HG03175 (cell line): ENCODE measurements at regions not wholly inside any gene's neighbourhood (a gene's known extent, or its start where the extent isn't known, plus 50 kb on each side); places are given as distances from the start of the nearest gene placed in this dataset.

Source experiments
- ATAC-seq: cut with Tn5 transposase; IDR thresholded peaks from one replicate; pipeline ENCODE4 v1.9.1; 2021; ENCODE audit warnings: mild to moderate bottlenecking, moderate library complexity; ENCODE audit not compliant: unreplicated experiment

DNA sequence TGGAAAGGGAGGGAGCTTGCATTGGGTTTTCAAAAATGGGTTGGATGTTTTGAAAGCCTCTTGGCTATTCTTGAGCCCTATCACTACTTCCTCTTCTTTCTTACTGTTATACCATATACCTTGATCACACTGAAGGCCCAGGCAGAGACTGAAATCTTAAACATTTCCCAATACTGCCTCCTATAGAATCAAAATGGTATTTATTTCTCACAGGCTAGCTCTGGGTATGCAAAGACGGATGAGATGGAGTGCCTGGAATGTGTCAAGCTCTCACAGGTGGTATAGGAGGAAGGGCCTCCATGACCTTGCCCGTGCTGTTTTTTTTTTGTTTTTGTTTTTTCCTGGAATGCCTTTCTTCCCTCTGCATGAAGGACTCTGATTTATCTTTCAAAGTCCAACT lies 268.4 kb upstream of the USP24 start:
- no peak for ATAC-seq

GRCh38 chr1:55481634-55482033 lies 266.5 kb upstream of the USP24 start:
- no peak for ATAC-seq

GRCh38 chr1:55480029-55480795 lies 265.0 kb upstream of the USP24 start:
- ATAC-seq: no peak

- ATAC-seq: no peak
These were observed 263.6 kb upstream of the USP24 start for GRCh38 chr1:55478742-55479141.

GRCh38 chr1:55477953-55478352 lies 262.8 kb upstream of the USP24 start:
- no peak for ATAC-seq

DNA sequence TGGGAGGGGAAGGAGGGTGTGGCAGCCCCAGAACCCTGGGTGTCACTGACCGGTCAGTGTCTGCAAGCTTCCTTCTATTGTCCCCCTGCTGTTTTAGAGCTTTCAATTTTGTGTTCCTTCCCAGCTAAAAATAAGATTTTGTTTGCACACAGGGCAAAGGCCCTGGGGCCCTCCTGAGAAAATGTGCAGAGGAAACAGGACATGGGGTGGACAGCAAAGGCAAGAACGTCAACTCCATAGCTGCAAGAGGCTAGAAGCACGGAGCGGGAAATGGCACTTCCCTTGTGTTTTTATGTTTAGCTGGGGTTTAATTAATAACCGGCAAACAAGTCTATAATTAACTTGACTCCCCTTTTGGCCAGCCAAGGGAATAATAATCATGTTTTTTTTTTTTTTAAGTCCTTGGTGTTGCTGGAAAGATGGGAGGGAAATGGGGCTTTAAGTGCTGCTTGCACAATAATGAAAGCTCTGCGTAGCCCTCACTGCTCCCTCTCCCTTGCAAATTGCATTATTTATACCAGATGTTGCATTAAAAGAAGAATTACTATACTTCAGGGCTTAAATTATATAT lies 261.4 kb upstream of the USP24 start:
- no peak for ATAC-seq

DNA sequence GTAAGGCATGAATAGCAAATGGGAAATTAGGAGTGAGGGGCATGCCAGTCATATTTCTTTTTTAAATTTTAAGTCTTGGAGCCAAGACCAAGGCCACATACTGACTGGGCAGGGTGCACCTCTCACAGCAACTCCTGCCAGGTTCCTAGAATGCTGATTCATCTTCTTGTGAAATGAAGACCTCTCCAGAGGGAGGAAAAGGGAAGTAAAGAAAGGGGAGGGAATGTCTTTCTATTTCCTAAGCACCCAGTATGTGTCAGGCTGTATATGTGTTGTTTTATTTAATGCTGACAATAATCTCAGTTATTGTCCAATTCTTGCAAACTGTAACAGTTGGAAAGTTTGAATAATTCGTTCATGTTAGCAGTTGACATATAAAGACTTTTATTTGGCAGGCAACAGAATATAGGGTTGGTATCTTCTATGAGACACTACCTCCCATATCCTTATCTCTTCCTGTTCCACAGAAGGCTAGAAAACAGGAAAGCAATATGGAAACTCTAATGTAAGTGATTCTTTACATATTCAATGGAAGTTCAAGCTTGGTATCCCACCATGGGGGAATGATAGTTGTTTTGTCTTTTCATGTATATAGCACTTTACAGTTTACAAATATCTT lies 259.1 kb upstream of the USP24 start:
- no peak for ATAC-seq

GRCh38 chr1:55473661-55474060 lies 258.5 kb upstream of the USP24 start:
- ATAC-seq: no peak

- ATAC-seq: no peak
These were observed 257.6 kb upstream of the USP24 start for GRCh38 chr1:55472784-55473183.

- no peak for ATAC-seq
These were observed 257.0 kb upstream of the USP24 start for GRCh38 chr1:55472115-55472514.

- no peak for ATAC-seq
These were observed 253.1 kb upstream of the USP24 start for GRCh38 chr1:55468142-55468795.

DNA sequence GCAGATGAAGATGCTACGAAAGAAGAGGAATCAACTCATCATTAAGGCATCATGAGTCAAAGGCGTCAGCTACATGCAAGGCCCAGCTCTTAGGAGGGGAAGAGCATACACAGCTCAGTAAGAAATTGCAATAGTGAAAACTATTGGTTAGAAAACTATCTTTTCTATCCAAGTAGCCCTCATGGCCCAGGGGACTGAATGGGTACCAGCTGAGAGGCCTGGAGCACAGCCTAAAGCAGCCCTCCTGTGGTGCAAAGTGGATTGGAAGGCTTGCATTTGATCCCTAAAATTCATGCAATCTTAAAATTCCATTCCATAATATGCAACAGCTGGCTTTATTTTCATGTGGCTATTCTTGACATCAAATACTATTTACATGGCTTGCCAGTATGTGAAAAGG lies 251.8 kb upstream of the USP24 start:
- no peak for ATAC-seq

GRCh38 chr1:55466373-55466772 lies 251.2 kb upstream of the USP24 start:
- ATAC-seq: no peak

DNA sequence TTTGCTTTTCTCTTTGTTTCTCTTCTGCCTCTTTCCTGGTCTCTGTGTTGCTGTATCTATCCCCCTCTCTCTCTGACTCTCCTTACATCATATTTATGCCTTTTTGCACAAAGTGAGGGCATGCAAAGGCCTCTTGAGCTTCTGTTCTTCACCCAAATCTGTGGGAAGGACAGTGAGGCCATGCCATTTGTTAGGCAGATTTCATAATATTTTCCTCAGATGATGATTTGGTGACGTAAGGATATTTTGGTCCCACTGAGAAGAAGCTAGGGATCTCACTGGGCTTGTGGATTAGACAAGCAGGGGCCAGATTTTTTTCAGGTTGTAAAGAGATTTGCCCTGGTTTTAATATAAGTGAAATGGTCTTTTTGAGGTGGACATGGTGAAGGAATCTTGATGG lies 249.4 kb upstream of the USP24 start:
- ATAC-seq: no peak

DNA sequence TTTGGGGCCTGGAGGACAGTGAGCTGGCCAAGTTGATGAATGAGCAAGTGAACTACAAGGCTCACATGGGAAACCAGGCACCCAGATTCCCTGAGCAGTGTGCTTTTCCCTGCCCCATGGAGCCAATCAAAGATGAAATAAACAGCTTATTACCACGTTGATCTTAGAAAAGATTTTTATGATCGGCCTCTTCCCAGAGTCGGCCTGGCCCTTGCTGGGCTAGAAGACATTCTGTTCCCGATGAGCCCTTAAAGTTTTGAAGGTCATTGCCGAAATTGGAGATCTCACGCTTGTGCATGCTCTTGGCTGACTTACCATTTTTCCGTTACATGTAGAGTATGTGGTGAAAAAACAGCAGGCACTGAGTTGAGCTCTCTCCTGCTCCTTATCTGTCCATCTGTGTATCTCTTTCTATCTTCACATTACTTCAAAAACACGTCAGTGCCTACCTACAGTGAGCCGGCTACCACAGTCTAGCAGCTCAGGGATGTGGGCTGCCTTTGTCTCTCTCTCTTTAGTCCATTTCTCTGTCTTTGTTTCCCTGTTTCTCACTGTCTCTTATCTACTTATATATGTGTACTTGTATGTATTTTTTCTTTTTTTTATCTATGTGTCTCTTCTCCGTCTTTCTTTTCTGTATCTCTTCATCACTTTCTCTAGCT lies 248.8 kb upstream of the USP24 start:
- no peak for ATAC-seq

GRCh38 chr1:55457874-55458273 lies 242.7 kb upstream of the USP24 start:
- no peak for ATAC-seq

- ATAC-seq: no peak
These were observed 241.8 kb upstream of the USP24 start for GRCh38 chr1:55456971-55457370.

DNA sequence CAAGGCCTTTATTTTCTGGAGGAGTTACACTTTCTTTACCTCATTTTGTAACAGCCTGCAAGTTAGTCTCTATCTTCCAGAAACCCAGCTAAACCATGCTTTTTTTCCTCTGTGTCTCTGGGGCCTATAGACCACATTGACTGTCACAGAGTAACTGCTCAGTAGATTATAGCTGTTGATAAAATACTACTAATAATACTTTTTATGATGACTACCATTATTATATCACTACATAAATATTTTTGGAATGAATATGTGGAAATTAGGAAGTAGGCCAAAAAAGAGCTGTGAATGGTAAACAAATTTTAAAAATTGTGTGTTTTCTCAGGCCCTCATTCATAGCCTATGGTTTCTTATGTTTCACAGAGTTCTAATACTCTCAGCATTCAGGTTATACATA lies 233.1 kb upstream of the USP24 start:
- ATAC-seq: no peak

DNA sequence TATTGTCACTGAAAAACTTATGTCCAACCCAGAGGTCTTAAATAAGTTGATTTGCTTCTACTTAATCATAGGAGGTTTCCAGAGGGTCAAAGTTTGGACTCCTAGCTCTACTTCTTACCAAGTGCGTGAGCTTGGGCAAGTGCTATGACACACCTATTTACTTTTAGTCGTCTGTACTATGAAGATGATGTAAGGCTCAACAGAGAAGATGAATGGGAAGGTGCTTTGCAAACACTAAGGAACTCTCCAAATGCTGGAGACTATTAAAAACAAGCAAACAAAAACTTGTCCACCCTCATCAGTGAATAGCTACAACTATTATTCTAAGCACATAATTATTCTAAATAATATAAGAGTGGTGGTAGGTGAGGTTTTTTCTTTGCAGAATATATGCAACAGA lies 232.3 kb upstream of the USP24 start:
- no peak for ATAC-seq

- ATAC-seq: no peak
These were observed 231.2 kb upstream of the USP24 start for GRCh38 chr1:55446351-55446750.

DNA sequence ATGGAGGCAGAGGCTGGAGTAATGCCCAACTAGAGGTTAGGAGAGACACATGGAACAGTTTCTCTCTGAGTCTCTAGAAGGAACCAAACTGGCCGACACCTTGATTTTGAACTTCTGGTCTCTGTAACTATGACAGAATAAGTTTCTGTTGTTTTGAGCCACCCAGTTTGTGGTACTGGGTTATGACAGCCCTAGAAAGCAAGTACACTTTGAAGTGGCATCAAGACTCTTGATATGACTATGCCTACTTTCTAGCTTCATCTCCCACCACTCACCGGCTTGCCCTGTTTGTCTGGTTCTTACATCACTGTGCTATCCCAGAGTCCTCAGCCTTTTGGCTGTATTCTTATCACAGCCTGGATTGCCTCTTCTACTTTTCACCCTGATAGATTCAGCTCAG lies 230.3 kb upstream of the USP24 start:
- ATAC-seq: peak; percentile 55
